ENCODE measurements at regions not wholly inside any gene's neighbourhood (a gene's known extent, or its start where the extent isn't known, plus 50 kb on each side); places are given as distances from the start of the nearest gene placed in this dataset.
A peak's percentile ranks its signal among the peaks of the same experiment; 100 is the strongest.

- TF ChIP-seq, protein P1, sequence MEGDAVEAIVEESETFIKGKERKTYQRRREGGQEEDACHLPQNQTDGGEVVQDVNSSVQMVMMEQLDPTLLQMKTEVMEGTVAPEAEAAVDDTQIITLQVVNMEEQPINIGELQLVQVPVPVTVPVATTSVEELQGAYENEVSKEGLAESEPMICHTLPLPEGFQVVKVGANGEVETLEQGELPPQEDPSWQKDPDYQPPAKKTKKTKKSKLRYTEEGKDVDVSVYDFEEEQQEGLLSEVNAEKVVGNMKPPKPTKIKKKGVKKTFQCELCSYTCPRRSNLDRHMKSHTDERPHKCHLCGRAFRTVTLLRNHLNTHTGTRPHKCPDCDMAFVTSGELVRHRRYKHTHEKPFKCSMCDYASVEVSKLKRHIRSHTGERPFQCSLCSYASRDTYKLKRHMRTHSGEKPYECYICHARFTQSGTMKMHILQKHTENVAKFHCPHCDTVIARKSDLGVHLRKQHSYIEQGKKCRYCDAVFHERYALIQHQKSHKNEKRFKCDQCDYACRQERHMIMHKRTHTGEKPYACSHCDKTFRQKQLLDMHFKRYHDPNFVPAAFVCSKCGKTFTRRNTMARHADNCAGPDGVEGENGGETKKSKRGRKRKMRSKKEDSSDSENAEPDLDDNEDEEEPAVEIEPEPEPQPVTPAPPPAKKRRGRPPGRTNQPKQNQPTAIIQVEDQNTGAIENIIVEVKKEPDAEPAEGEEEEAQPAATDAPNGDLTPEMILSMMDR (IDR thresholded peaks at IDR 0.05): no peak
- no peaks in the 10 kb centered on the region for H3K27me3 ChIP-seq
Measured at GRCh38 chr11:11192541-11192940, 160.5 kb downstream of the CSNK2A3 start.

DNA sequence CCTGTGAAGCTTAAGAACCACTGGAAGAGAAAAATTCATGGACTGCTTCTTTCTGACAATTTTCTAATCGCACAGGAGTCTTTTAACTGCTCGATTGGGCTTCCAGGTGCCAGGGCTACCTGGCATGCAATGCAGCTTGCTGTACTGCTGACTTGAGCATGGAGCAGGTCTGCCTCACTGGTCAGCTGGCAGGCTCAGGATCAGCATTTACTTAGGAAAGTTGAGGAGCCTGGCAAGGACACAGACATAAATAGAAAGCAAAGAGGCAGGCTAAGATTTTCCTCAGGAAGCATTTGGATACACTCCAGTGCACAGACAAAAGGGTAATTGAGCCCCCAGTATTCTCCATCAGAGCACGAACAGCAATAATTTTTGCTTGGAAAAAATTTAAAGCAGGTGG, 163.5 kb downstream of the CSNK2A3 start:
- no peak overlapping the region for H3K27ac ChIP-seq
- H3K36me3 ChIP-seq: no peaks in the 10 kb centered on the region
- H3K4me1 ChIP-seq: peaks cover 0 to 5% (median 2%) of the 10 kb centered on the region in 4 donors
- intact Hi-C loops (cut with DNase I; ENCODE audit: low total_unique reads): no loop called here
- TF ChIP-seq, protein P1 (IDR thresholded peaks at IDR 0.05): no peak
- no peak overlapping the region for H3K4me3 ChIP-seq
- H3K27me3 ChIP-seq: no peaks in the 10 kb centered on the region
- H3K9me3 ChIP-seq: no peaks in the 10 kb centered on the region
- DNase-seq: no peak

More at GRCh38 chr11:11192541-11192940, 160.5 kb downstream of the CSNK2A3 start:
- no peak overlapping the region for H3K27ac ChIP-seq
- H3K4me3 ChIP-seq: no peak overlapping the region
- H3K9me3 ChIP-seq: no peaks in the 10 kb centered on the region
- DNase-seq: no peak
- peaks cover 0 to 5% (median 2%) of the 10 kb centered on the region in 4 donors for H3K4me1 ChIP-seq
- no peaks in the 10 kb centered on the region for H3K36me3 ChIP-seq
- intact Hi-C loops (cut with DNase I; ENCODE audit: low total_unique reads): no loop called here

DNA sequence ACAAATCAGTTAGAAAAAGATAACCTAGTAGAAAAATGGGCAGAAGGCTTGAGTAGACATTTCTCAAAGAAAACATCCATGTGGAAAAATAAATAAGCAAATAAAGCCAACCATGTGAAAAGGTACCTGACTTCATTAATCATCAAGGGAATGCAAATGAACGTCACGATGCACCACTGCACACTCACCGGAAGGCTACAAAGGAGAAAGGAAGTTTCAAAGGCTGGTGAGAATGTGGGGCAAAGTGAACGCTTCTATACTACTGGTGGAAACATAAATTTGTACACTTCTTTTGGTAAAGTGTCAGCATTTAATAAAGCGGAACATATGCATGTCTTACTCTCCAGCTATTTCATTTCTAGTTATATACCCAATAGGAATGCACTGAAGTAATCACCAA, 166.8 kb downstream of the CSNK2A3 start:
- TF ChIP-seq, protein P1 (IDR thresholded peaks at IDR 0.05): no peak
- no peak overlapping the region for H3K4me3 ChIP-seq
- peaks cover 0 to 5% (median 2%) of the 10 kb centered on the region in 4 donors for H3K4me1 ChIP-seq
- no peaks in the 10 kb centered on the region for H3K36me3 ChIP-seq
- intact Hi-C loops (cut with DNase I; ENCODE audit: low total_unique reads): no loop called here
- no peaks in the 10 kb centered on the region for H3K27me3 ChIP-seq
- H3K27ac ChIP-seq: no peak overlapping the region
- no peaks in the 10 kb centered on the region for H3K9me3 ChIP-seq
- DNase-seq: no peak

DNA sequence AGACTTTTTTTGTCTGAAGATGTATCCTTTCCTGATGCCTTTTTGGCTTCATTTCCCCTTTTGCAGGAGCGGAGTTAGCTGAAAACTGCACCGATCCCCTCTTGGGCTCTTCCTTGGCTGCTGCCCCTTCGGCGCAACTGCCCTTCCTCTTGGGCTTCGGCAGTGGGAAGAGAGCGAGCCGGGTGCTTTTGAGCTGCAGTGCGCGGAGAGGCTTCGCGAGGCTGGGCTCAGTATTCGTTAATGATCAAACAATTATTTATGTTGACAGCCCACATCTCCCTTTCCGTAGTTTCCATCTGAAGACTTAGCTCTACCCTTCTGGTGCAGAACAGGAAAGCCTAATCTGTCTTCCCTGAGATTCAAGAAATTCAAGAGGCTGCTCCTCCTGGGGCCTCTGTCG, 170.8 kb downstream of the CSNK2A3 start:
- TF ChIP-seq, protein P1 (IDR thresholded peaks at IDR 0.05): no peak
- no peak for DNase-seq
- Histone ChIP-seq H3K4me1 (peaks cover 0 to 14% (median 7%) of the 10 kb centered on the region in 4 donors), H3K4me3 (no peak overlapping the region), H3K27ac (no peak overlapping the region), H3K9me3 (no peaks in the 10 kb centered on the region), H3K27me3 (no peaks in the 10 kb centered on the region), H3K36me3 (no peaks in the 10 kb centered on the region)
- intact Hi-C loops (cut with DNase I; ENCODE audit: low total_unique reads): no loop called here

DNA sequence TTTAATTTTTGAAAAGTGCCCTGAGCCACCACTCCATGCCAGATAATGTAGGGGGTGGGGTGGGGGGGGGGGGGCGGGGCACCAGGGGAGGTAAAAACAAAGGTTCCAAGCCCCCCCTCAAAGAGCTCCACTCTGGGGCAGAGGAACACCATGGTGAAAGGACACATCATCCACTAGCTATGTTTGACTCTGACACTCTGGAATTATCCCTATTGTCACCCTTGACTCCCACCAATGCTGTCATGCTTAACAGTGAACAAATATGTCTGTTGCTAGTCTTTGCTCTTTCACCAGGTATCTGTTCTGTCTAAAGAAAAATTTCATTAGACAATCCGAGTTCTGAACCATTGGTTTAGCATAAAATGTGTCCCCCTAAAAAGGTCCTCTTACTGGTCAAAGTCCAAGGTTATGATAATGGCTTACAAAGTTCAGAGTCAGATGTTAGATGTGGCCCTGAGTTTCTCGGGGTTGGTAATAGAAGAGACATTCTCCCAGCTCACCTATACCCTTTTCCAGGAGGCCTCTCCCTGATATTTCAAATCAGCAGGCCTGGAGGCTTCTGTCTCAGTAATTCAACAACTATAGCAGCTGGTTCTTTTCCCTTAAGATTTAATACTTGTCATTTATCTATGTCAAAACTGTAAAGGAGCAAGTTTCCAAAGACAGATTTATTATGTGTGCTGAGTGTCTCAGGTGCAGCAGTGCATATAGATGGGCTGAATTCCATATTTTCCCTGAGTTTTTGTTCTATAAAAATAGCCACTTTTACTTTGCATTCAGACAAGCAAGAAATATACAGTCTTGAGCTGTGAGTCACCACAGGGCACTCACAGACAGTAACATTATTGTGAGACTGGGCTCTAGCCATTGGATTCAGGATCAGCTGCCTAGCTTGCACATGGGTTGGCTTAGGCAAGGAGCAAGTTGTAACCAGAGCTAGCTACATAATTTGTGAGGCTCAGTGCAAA, 174.1 kb downstream of the CSNK2A3 start:
- DNase-seq: no peak
- H3K9me3 ChIP-seq: no peaks in the 10 kb centered on the region
- intact Hi-C loops (cut with DNase I; ENCODE audit: low total_unique reads): no loop called here
- H3K4me3 ChIP-seq: no peak overlapping the region
- peaks cover 0 to 14% (median 7%) of the 10 kb centered on the region in 4 donors for H3K4me1 ChIP-seq
- H3K27ac ChIP-seq: peak overlapping the region; percentile 7 to 23
- H3K27me3 ChIP-seq: no peaks in the 10 kb centered on the region
- no peaks in the 10 kb centered on the region for H3K36me3 ChIP-seq
- TF ChIP-seq, protein P1 (IDR thresholded peaks at IDR 0.05): no peak

Data from tibial artery (tissue), 4 donors.